ENCODE measurements at regions not wholly inside any gene's neighbourhood (a gene's known extent, or its start where the extent isn't known, plus 50 kb on each side); places are given as distances from the start of the nearest gene placed in this dataset.

DNA sequence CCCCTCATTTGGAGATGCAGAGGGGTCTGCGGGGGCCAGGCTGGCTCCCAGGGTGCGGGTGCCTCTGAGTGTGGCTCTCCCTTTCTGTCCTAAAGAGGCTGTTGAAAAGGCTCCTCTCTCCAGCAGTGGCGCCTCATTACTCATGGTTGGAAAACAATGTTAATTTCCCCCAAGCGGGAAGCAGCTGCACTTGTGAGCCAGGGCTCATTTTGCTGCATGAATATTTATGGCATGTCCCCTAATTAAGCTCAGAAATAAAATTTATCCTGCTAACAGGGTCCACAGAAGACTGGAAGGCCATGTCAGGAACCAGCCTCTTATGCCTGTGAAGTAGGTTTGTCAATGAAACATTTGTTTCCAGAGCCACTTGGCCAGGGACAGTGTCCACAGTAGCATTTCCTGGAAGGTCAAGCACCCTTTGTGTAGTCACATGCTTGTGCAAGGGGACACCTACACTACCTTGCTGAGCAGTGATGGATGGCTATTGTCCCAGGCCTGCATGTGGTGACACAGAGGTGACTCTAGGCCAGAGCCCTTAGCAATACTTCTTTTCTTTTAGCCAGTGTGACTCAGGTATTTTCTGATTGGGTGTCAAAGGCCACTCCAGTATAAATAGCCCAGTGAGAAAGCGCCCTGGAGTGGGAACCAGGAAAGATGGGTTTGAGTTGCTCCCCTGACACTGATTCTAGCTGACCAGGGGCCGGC, 259.0 kb downstream of the FOXD2 start:
- in situ Hi-C loops (cut with HindIII; ENCODE audit: low sequenced_read_pairs): loop anchor here (5.0 kb wide), 1 partner anchor 105 kb away; no protein-coding TSS in a partner anchor

DNA sequence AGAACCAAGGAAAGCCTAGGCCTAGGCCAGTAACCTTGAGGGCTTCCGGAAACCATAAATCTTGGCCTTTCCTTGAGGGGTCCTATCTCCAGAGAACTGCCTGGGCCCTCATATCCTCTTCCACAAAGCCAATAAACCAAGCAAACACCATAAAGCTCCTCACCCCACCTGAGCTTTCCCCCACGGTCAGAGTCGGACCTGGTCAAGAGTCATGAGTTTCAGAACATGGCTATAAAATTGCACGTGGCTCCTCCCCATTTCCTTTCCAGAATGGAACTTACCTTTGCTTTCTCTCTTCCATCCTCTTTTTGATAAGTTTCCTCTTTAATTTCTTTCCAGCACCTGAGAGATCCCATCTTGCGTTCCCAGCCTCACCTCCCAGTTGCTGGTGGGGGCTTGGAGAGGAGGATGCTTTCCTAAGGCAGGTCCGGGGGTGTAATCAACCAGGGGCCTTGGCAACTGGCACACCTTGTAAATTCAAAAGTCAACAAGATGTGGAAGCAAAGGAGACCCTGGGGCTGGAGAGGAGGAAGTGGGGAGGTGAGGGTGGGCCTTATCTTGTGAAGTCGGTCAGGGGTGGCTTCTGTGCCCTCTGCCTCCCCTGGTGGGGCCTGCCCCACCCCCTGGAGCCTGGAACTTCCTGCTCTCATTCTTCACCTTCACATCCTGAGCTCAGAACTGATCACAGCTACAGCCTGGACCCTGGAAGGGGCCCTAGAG, 259.9 kb downstream of the FOXD2 start:
- in situ Hi-C loops (cut with HindIII; ENCODE audit: low sequenced_read_pairs): loop anchor here (5.0 kb wide), 1 partner anchor 105 kb away; no protein-coding TSS in a partner anchor

DNA sequence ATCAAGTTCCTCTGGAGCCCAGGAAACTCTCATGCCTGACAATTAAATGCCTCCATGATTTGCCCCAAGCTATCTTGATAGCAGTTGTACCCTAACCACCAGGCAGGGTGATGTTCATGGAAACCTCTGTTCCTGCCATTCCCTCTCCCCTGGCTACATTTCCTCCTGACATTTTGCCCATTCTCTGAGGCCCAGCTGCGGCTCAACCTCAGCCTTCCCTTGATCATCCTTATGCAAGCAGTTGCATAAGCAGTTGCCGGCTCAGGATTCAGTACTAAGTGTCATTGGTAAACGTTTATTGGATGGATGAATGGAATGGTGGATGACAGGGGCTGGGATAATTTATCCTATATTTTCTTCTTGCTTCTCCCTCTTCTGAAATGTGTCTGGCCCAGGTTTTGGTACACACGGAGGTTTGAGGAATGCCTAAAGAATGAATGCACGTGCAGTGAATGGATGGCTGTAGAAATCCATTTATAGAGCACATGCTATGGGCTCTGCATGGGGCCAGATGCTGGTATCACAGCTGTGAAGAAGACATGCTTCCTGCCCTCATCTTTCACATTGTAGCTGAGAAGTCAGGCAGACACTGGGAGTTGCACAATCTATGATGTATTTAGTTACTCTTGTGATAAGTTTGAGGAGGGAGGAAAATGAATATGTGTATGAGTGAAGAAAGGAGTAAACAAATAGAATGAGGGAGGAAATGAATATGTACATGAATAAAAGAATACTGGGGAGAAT, 261.8 kb downstream of the FOXD2 start:
- in situ Hi-C loops (cut with HindIII; ENCODE audit: low sequenced_read_pairs): loop anchor here (5.0 to 25.0 kb wide), 2 partner anchors 107 to 262 kb away; partner anchors contain the start of gene FOXD2

DNA sequence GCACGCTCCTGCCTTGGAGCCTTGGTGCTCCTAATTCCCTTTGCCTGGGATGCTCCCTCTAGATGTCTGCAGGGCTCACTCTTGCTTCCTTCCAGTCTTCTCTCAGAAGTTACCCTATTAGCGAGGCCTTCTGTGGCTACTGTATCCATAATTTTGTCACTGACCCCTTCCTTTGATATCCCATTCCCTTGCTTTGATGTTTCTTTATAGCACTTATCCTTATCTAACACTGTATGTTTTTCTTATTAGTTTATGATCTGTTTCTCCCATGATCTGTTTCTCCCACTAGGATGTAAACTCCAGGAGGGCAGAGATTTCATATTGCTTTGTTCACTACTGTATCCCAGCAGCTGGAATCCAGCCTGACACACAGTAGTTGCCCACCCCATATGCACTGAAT, 263.4 kb downstream of the FOXD2 start:
- in situ Hi-C loops (cut with HindIII; ENCODE audit: low sequenced_read_pairs): loop anchor here (25.0 kb wide), 1 partner anchor 264 kb away; the partner anchor contains the start of gene FOXD2

DNA sequence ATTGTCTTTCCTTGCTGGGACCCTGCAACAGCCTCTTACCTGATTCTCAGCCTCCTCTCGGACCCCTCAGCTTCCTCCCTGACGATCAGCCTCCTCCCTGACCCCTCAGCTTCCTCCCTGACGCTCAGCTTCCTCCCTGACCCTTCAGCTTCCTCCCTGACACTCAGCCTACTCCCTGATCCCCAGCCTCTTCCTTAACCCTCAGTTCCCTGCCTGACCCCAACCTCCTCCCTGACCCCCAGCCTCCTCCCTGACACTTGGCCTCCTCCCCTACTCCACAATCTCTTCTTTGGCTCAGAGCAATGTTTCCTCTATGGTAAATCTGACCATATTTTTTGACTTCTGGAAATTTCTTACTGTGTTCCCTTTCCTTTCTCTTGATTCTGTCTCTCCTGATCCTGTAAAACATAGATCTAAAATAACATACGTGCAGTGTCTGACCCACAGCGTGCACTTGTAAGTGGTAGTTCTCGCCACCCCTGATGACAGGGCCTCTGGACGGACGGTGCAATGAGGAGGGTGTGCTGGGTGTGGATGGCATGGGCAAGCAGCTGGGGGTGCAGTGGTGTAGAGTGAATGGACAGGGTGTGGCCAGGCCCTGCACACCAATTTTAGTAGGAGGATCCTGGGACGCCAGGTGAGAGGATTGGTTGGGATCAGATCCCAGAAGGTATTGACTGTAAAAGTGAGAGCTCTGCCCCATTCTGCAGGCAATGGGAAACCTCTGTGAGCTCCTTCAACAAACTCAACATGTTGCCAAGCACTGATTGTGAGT, 264.1 kb downstream of the FOXD2 start:
- in situ Hi-C loops (cut with HindIII; ENCODE audit: low sequenced_read_pairs): loop anchor here (25.0 kb wide), 1 partner anchor 265 kb away; the partner anchor contains the start of gene FOXD2

DNA sequence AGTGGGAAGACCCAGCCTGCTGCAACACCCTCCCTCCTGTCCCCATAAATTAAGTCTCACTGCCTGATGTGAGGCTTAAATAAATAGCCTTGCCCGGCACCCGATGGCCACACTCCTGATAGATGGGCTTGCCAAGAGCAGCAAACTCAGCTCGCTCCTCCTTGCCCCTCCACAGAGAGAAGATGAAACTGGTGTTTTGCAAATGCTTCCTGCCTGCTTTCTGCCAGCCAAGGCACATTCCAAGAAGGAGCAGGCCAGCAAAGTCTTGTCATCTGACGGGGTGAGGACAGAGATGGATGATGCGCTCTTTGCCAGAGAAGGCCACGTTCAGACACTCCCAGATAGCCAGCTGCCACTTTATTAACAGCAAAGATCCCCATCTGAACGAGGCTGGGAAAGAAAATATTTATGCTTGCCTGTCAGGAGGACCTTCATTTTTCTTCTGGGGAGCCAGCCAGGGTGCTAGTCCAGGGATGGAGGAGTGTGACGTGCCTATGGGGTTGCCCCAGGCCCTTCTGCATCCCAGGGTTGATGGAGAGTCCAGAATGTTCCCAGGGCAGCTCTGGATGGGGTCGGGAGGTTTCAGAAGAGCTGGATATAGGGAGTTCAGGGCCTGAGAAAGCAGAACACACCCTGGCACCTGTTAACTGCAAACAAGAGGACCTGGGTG, 265.4 kb downstream of the FOXD2 start:
- in situ Hi-C loops (cut with HindIII; ENCODE audit: low sequenced_read_pairs): loop anchor here (25.0 kb wide), 1 partner anchor 266 kb away; the partner anchor contains the start of gene FOXD2

DNA sequence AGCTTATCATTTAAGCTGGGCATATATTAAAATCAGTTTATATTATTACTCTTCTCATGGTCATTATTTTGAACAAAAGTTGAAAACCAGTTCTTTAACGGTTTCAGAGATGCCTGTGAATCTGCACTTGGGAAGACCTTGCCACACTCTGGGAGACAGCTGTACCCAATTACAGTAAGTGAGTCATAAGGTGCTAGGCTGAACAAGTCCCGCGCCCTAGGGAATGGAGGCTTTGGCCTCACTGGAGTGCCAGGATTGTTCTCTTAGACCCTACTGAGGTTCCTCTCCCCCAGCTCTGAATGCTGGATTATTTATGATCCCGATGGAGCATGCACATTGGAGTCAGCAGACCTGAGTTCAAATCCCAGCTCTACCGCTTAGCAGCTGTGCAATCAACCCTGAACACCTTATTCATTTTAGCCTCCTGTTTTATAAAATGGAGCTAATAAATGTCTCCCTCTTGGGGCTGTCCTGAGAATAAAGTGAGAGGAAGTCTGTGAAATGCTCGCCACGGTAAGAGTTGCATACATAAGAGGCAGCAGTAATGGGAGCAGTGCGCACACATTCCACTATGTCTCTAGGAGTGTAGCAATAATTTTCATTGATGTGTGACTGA, 266.2 kb downstream of the FOXD2 start:
- in situ Hi-C loops (cut with HindIII; ENCODE audit: low sequenced_read_pairs): loop anchor here (25.0 kb wide), 1 partner anchor 267 kb away; the partner anchor contains the start of gene FOXD2

DNA sequence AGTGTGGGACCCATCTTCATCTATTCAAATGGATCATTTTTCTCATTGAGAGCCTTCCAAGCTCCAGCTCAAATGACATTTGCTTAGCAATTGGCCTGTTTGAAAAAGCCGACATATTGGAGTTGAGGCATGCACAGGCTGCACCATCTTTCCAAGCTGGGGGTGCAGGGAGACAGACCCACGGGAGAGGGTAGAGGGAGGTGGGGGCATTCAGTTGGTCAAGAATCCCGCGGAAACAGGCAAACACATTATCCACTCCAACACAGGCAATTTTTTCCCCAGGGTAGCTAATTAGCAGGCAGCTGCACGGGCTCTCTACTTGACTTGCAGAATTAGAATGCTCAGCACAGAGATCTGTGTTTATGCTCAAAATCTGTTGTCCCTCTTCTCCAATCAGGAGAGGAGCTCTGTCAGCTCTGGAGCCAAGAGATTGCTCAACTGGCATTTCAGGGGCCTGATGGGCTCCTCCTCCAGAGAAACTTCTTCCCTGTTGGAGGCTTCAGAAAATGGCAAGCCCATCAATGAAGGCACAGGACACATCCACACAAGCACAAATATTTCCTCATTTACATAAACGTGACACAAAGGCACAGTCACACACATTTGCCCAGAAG, 267.8 kb downstream of the FOXD2 start:
- in situ Hi-C loops (cut with HindIII; ENCODE audit: low sequenced_read_pairs): loop anchor here (25.0 kb wide), 1 partner anchor 268 kb away; the partner anchor contains the start of gene FOXD2

DNA sequence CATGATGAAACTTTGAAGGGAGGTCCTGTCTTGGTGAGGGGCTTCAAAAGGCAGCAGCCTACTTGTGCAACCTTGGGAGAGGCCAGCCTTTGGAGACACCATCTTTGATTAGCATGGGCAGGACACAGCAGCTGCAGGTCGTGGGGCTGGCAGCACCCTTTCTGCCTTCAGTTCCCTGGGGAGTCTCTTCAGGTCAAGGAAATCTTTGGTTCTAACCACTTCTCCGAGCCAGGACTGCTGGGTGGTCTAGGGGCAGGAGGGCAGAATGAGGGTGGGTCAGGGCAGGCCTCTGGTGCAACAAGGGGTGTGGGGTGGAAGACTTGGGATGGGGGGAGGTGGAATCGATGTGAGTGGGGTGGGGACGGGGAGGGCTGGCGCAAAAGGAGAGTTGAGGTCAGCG, 269.7 kb downstream of the FOXD2 start:
- in situ Hi-C loops (cut with HindIII; ENCODE audit: low sequenced_read_pairs): loop anchor here (25.0 kb wide), 1 partner anchor 270 kb away; the partner anchor contains the start of gene FOXD2

DNA sequence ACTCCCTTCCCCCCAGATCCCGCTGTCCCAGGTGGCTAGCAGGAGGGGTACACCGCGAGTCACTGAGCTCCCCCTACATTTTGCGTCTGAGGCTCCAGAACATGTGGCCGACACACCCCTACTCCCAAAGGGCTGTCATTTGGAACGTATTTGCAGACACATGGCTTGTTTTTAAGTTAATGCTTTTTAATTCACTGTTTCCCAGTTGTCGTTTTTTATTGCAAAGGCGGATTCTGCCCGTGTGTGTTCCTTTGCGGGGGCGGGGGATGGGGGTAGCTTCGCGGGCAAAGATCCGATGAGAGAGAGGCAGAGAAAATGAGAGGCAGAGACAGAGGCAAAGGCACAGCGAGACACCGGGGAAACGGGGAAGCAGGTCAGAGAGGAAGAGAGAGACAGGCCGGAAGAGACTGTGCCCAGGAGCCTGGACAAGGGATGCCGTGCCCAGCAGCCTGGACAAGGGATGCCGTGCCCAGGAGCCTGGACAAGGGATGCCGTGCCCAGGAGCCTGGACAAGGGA, 270.2 kb downstream of the FOXD2 start:
- in situ Hi-C loops (cut with HindIII; ENCODE audit: low sequenced_read_pairs): loop anchor here (25.0 kb wide), 1 partner anchor 271 kb away; the partner anchor contains the start of gene FOXD2

DNA sequence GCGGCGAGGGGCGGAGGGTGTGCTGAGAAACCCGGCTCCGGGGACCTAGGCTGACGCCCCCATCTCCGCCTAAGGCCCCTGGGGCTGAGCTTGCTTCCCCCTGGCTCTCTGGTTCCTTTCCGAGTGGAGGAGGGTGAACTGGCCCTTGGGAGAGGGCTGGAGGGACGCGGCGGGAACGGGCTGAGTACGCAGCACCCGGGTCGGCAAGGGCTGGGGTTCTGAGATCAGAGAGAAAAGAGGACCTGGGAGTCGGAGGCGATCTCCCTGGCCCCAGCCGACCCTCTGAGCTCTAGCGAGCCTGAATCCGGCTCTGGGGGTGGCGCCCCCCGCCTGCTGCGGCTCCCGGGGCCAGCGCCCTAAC, 270.8 kb downstream of the FOXD2 start:
- in situ Hi-C loops (cut with HindIII; ENCODE audit: low sequenced_read_pairs): loop anchor here (25.0 kb wide), 1 partner anchor 271 kb away; the partner anchor contains the start of gene FOXD2

DNA sequence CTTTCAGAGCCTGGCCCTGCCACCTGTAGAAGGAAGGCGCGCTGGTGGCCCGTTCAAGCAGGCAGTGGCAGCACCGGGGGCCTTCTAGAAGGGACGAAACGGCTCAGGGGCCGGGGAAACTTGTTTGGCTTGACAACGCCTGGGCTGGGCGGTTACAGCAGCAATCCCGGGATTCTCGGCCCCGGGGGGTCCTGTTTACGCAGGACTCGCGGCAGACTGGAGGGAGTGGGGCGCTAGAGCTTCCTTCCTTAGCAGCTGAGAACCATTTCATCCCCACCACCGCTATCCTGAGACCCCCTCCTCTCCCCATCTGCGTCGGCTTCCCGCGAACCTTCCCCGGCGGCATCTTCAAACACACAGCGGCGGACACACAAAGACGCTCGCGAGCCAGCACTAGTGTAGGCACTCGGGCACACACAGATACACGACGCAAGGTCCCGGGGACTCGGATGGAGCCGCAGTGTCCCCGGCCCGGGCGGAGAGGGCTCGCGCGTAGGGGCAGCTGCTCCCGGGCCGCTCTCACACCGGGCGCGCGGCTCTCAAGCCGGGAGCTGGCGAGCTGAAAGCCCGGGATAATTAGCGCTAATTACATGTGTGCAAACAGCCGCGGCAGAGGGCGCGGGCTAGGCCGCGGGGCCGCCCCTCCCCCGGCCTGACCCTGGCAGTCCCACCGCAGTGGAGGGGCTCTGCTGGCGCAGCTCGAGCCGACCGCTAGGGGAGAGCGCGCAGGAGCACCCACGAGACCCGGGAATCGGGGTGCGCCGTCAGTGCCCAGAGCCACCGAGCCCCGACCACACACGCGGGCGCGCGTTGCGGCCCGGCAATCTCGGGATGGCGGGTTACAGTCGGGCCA, 271.4 kb downstream of the FOXD2 start:
- in situ Hi-C loops (cut with HindIII; ENCODE audit: low sequenced_read_pairs): loop anchor here (25.0 kb wide), 1 partner anchor 272 kb away; the partner anchor contains the start of gene FOXD2

DNA sequence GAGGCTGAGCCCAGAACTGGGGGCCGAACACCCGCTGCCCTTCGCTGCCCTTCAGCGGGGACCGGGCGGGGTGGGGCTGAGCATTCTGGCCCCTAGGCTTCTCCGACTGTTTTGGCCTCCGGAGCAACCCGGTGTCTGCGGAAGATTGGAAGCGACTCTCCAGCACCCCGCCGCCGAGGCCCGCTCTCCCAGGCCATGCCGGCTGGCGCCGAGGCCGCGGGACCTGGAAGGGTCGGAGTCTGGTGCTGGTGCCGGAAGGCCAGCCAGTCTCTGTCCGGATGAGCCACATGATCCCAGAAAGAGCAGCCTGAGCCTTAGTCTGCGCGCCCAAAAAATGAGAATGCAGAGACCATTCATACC, 272.0 kb downstream of the FOXD2 start:
- in situ Hi-C loops (cut with HindIII; ENCODE audit: low sequenced_read_pairs): loop anchor here (25.0 kb wide), 1 partner anchor 273 kb away; the partner anchor contains the start of gene FOXD2

DNA sequence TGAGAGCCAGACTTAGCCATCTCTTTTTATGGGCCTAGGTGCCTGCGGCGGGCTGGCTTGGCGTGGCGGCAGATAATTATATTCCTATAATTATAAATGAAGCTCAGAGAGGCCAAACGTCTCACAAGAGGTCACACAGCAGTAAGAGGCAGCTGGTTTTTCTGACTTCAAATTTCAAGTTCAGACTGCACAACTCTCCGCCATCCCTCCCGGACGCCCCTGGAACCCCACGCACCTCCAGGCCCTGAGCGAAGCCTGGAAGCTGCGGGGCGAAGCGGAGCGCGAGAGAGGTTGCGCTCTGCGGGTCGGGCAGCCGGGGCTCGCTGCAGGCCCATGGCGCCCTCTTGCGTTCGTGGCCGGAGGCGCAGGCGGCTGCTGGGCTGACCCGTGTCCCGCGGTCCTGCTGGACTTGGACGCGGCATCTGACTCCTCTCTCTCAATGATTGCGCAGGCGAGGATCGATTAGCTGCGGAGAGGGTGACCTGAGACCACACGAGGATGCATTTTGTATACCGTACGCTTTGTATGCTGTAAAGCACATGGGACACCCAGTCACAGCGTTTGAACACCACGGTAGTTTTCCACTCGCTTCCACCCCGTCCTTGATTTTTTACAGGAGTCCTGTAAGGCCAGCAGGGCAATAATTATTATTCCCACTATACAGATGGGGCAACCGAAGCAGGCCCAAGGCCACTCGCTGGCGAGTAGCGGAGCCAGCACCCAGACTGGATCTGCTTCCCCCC, 272.7 kb downstream of the FOXD2 start:
- in situ Hi-C loops (cut with HindIII; ENCODE audit: low sequenced_read_pairs): loop anchor here (25.0 kb wide), 1 partner anchor 273 kb away; the partner anchor contains the start of gene FOXD2
